A549 (cell line): ENCODE measurements at regions not wholly inside any gene's neighbourhood (a gene's known extent, or its start where the extent isn't known, plus 50 kb on each side); places are given as distances from the start of the nearest gene placed in this dataset.

Source experiments
- ESRRA ChIP-seq: fragments of 150-350 bp; IDR thresholded peaks from 2 replicates; pipeline ENCODE4 v1.6.1; 2014; ENCODE audit warnings: mild to moderate bottlenecking, low read length, borderline replicate concordance
- HDAC2 ChIP-seq: fragments of 200-600 bp; sonication (generic); IDR thresholded peaks from 2 replicates; pipeline ENCODE4 v1.6.1; 2016
- HOXA7 ChIP-seq: fragments of 250-450 bp; sonication (Bioruptor Pico); IDR thresholded peaks from 2 replicates; pipeline ENCODE4 v1.5.0; 2020; ENCODE audit warnings: mild to moderate bottlenecking, moderate library complexity
- SMC3 ChIP-seq: fragments of >200 bp; sonication (Bioruptor Twin); formaldehyde crosslinking; IDR thresholded peaks from 3 replicates; pipeline ENCODE4 v1.6.1; 2018; ENCODE audit warnings: inconsistent platforms
- TF ChIP-seq, protein P1 (sequence below): fragments of >200 bp; sonication (Bioruptor Twin); formaldehyde crosslinking; IDR thresholded peaks from 3 replicates; pipeline ENCODE4 v1.5.1; 2016

DNA sequence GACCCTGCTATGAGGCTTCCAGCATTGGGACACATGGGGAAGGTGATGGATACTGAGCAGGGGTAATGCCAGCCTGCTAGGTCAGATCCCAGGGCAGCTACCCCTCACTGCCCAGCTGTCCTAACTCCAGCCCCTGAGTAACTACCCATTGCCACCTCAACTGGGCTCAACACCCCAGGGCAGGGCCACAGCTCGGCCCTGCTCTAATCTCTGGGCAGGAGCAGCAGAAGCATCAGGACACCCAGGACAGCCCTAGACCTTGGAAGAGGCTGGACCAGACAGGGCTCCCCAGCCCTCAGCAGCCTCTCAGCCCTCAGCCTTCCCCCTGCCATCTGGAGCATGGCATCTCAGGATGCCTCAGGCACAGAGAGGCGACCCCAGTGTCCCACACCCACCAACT is 67.4 kb upstream of the TOP1 start:
- TF ChIP-seq ESRRA, result no peak
- no peak for TF ChIP-seq HDAC2
- TF ChIP-seq HOXA7 (CRISPR knock-in tag), result no peak
- no peak for TF ChIP-seq SMC3
- TF ChIP-seq, protein P1, sequence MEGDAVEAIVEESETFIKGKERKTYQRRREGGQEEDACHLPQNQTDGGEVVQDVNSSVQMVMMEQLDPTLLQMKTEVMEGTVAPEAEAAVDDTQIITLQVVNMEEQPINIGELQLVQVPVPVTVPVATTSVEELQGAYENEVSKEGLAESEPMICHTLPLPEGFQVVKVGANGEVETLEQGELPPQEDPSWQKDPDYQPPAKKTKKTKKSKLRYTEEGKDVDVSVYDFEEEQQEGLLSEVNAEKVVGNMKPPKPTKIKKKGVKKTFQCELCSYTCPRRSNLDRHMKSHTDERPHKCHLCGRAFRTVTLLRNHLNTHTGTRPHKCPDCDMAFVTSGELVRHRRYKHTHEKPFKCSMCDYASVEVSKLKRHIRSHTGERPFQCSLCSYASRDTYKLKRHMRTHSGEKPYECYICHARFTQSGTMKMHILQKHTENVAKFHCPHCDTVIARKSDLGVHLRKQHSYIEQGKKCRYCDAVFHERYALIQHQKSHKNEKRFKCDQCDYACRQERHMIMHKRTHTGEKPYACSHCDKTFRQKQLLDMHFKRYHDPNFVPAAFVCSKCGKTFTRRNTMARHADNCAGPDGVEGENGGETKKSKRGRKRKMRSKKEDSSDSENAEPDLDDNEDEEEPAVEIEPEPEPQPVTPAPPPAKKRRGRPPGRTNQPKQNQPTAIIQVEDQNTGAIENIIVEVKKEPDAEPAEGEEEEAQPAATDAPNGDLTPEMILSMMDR, result no peak
